ENCODE measurements at regions not wholly inside any gene's neighbourhood (a gene's known extent, or its start where the extent isn't known, plus 50 kb on each side); places are given as distances from the start of the nearest gene placed in this dataset.
"Not testable (repeated sequence)": the region's sequence is repeated elsewhere in the genome, so short reads cannot be mapped to it uniquely, and the experiment has no call there.

DNA sequence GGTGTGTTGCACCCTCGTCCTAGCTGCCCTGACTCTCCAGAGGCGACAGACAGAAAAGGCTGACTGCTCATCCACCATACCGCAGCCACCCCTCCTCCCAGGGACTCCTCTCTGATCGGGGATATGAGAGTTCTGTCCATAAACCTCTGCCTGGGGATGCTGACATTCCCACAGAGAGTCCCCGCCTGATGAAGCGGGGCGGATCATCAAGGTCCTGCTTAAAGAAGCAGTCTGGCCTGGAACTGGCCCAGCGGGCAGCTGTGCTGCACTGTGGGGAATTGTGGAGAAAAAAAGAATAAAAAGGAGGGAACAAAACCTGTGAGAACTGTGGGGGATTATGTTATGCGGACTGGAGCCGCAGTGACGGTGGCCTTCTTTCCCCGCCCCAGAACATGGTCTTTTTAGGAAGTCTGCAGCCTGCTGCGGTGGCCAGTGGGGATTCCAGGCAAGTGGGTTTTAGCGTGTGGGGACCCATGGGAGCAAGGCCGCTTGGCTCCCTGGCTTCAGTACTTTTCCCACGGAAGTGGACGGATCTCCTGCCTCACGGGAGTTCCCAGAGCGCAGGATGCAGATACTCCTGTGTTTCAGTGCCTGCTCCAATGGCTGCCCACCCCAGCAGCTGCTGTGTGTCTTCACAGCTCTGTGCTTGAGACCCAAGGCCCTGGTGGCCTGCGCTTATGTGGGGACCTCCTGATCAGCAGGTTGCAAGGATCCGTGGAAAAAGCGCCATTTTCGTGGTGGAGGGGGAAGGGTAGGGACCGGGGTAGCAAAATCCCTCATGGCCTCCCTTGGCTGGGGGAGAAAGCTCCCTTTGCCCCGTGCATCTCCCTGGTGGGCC lies 1456.2 kb upstream of the SLC10A2 start:
- H3K36me3 Mint-ChIP-seq (ENCODE audit: low read depth) = no peaks in the 10 kb centered on the region
- no peak for DNase-seq
- ChIA-PET CTCF (no interaction called here), POLR2A (no interaction called here)
- H3K27me3 Mint-ChIP-seq (ENCODE audit: low read depth) = no peaks in the 10 kb centered on the region
- ATAC-seq = no peak
- peaks cover 4% of the 10 kb centered on the region for H3K9me3 Mint-ChIP-seq (ENCODE audit: insufficient read depth)
- no peak overlapping the region for H3K4me3 Mint-ChIP-seq
- no peak overlapping the region for H3K27ac Mint-ChIP-seq
- H3K4me1 Mint-ChIP-seq (ENCODE audit: low read depth) = no peaks in the 10 kb centered on the region

DNA sequence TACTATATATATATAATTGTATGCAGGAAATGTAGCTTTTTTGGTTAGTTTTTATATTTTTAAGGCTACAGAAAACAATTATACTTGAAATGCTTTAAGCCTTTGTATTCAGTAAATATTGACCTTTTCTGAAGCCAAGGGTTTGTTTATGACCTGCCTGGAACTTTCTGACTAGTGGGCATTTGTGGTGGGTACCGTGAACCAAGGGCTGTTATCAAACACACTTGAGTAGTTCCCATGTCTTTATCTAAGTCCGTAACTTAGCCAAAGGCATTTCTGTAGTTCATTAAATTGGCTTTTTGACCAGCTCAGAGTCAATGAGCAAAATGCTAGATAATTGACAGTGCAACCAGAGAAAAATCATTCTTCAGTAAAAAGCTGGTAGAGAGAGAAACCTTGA lies 1444.2 kb upstream of the SLC10A2 start:
- ATAC-seq = no peak
- ChIA-PET CTCF (no interaction called here), POLR2A (interaction anchor here (0.6 kb wide), 1 partner anchor 1289 kb away, joined by 3 read pairs; no protein-coding TSS in a partner anchor)
- H3K36me3 Mint-ChIP-seq (ENCODE audit: low read depth) = no peaks in the 10 kb centered on the region
- no peak for DNase-seq
- no peak overlapping the region for H3K27ac Mint-ChIP-seq
- no peaks in the 10 kb centered on the region for H3K27me3 Mint-ChIP-seq (ENCODE audit: low read depth)
- no peaks in the 10 kb centered on the region for H3K4me1 Mint-ChIP-seq (ENCODE audit: low read depth)
- H3K4me3 Mint-ChIP-seq = no peak overlapping the region
- no peaks in the 10 kb centered on the region for H3K9me3 Mint-ChIP-seq (ENCODE audit: insufficient read depth)

DNA sequence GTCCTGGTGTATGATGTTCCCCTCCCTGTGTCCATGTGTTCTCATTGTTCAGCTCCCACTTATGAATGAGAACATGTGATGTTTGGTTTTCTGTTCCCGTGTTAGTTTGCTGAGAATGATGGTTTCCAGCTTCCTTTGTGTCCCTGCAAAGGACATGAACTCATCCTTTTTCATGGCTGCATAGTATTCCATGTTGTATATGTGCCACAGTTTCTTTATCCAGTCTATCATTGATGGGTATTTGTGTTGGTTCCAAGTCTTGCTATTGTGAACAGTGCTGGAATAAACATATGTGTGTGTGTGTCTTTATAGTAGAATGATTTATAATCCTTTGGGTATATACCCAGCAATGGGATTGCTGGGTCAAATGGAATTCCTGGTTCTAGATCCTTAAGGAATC lies 1427.3 kb upstream of the SLC10A2 start:
- H3K27me3 Mint-ChIP-seq (ENCODE audit: low read depth); DNase-seq; H3K4me3 Mint-ChIP-seq; ATAC-seq; H3K9me3 Mint-ChIP-seq (ENCODE audit: insufficient read depth); CTCF ChIA-PET; H3K27ac Mint-ChIP-seq; H3K4me1 Mint-ChIP-seq (ENCODE audit: low read depth); POLR2A ChIA-PET; H3K36me3 Mint-ChIP-seq (ENCODE audit: low read depth): not testable (repeated sequence)

DNA sequence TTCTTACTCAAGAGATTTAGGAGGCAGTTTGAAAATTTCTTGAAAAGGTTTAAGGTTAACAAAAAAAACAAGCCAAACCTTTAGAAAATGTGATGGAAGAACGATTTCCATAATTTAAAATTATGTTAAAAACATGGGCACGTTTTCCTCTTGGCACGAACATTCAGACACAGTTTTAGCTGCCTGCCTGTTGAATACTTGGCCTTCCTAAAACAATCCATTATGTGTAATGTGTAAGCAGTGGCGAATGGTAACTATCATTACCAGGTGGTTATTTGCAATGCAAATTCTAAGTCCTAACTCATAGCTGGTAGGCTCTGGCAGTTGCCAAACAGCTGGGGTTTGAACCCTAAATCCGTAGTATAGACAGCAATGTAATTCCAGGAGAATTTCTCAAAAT lies 1425.7 kb upstream of the SLC10A2 start:
- no peaks in the 10 kb centered on the region for H3K36me3 Mint-ChIP-seq (ENCODE audit: low read depth)
- ATAC-seq (no peak), DNase-seq (no peak)
- H3K9me3 Mint-ChIP-seq (ENCODE audit: insufficient read depth) = no peaks in the 10 kb centered on the region
- H3K27me3 Mint-ChIP-seq (ENCODE audit: low read depth) = no peaks in the 10 kb centered on the region
- H3K4me3 Mint-ChIP-seq = no peak overlapping the region
- no peaks in the 10 kb centered on the region for H3K4me1 Mint-ChIP-seq (ENCODE audit: low read depth)
- POLR2A ChIA-PET = no interaction called here
- no peak overlapping the region for H3K27ac Mint-ChIP-seq
- CTCF ChIA-PET = no interaction called here

DNA sequence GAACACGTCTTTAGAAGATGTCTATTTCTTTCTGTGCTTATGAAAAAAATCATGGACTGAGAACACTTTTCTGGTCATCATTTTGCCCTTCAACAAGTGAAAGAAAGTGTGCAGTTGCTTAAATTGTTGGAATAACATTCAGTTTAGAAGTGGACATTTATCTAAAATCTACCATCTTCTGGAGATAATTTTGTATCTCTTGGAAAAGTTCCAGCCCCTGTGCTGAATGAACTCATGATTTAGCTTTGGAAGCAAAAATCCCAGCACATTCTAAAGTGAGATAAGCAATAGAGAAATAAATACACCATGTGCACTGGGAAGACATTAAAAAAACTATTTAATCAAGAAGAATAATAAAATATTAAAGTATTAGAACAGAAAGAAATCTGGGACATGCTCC lies 1420.8 kb upstream of the SLC10A2 start:
- no peaks in the 10 kb centered on the region for H3K9me3 Mint-ChIP-seq (ENCODE audit: insufficient read depth)
- no peaks in the 10 kb centered on the region for H3K36me3 Mint-ChIP-seq (ENCODE audit: low read depth)
- CTCF ChIA-PET = no interaction called here
- no peak for DNase-seq
- POLR2A ChIA-PET = no interaction called here
- no peaks in the 10 kb centered on the region for H3K27me3 Mint-ChIP-seq (ENCODE audit: low read depth)
- no peak overlapping the region for H3K4me3 Mint-ChIP-seq
- no peaks in the 10 kb centered on the region for H3K4me1 Mint-ChIP-seq (ENCODE audit: low read depth)
- no peak for ATAC-seq
- no peak overlapping the region for H3K27ac Mint-ChIP-seq

DNA sequence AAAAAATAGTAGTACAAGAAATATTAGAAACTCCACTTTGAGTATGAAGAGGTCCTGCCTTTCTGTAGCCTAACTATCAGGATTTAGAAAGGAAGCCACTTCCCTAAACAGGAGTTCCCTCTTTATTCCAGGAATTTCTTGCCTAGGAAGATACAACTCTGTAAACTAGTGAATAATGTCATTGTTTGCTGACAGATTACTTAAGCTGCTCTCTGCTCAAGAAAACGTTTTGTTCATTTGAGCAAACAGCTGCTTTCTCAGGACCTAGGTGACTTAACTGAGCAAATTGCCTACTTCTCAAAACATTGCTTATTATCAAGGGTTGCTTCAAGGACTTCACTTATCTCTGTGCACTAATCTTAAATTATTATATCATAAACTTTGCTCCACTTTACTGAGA lies 1419.4 kb upstream of the SLC10A2 start:
- no peaks in the 10 kb centered on the region for H3K36me3 Mint-ChIP-seq (ENCODE audit: low read depth)
- ATAC-seq (no peak), DNase-seq (no peak)
- no peaks in the 10 kb centered on the region for H3K4me1 Mint-ChIP-seq (ENCODE audit: low read depth)
- no peaks in the 10 kb centered on the region for H3K9me3 Mint-ChIP-seq (ENCODE audit: insufficient read depth)
- H3K27ac Mint-ChIP-seq = no peak overlapping the region
- H3K4me3 Mint-ChIP-seq = no peak overlapping the region
- ChIA-PET POLR2A (no interaction called here), CTCF (no interaction called here)
- no peaks in the 10 kb centered on the region for H3K27me3 Mint-ChIP-seq (ENCODE audit: low read depth)

DNA sequence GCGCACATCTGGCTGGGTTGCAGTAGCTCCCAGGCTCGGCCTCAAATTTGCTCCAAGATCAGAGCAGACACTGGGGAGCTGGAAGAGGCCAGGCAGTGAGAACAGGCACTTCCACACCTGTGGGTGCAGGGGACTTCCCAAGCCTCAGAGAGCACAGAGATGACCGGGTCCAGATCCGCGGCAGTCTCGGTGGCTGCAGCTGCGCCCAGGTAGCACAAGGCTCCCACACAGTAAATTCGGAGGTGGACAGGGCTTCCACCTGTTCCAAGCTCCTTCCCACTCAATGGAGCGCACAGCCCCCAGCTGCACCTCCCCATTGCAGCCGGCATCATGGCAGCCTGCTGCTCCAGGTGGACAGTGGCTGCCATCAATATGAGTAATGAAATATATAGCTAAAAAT lies 1417.4 kb upstream of the SLC10A2 start:
- Mint-ChIP-seq H3K4me3 (no peak overlapping the region), H3K4me1 (ENCODE audit: low read depth) (no peaks in the 10 kb centered on the region), H3K27ac (no peak overlapping the region), H3K27me3 (ENCODE audit: low read depth) (no peaks in the 10 kb centered on the region), H3K36me3 (ENCODE audit: low read depth) (no peaks in the 10 kb centered on the region), H3K9me3 (ENCODE audit: insufficient read depth) (no peaks in the 10 kb centered on the region)
- ATAC-seq (no peak), DNase-seq (no peak)
- POLR2A ChIA-PET = no interaction called here
- CTCF ChIA-PET = no interaction called here

DNA sequence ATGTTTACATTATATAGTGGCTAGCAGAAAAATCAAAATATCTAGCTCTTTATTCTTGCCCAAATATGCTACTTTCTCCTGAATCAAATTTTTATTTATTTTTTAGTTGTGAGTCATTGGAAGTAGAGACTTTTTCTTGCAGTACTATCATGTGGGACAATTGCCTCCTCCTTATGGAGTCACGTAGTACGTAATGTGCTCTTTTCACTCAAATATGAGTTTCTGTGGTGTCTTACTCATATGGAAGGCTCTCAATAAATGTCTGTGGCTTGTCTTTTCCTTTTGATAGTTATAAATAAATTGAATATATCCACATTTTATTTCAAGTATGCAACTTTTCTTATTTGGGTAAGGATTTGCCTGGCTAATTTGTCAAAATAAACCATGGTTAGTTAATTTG lies 1411.0 kb upstream of the SLC10A2 start:
- DNase-seq (no peak), ATAC-seq (no peak)
- H3K36me3 Mint-ChIP-seq (ENCODE audit: low read depth) = no peaks in the 10 kb centered on the region
- H3K4me3 Mint-ChIP-seq = no peak overlapping the region
- ChIA-PET CTCF (no interaction called here), POLR2A (no interaction called here)
- H3K27ac Mint-ChIP-seq = no peak overlapping the region
- H3K9me3 Mint-ChIP-seq (ENCODE audit: insufficient read depth) = peaks cover 6% of the 10 kb centered on the region
- no peaks in the 10 kb centered on the region for H3K4me1 Mint-ChIP-seq (ENCODE audit: low read depth)
- no peaks in the 10 kb centered on the region for H3K27me3 Mint-ChIP-seq (ENCODE audit: low read depth)

DNA sequence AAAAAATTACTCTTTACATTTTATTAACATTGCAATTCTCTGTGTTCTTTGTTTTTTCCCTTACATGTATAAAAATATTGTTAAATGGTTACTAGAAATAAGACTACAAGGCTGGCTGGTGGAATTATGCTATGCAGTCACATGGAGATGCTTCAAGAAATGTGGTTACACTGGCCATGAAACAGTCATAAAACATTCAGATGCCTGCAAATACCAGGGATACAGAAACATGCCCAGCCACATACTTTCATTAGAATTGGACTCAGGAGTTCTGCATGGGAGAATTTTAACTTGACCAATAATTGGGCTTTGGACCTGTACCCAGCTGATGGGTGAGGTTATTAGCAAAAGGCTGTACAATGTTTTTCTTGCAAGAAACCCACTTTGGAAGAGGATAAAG lies 1407.7 kb upstream of the SLC10A2 start:
- Mint-ChIP-seq H3K36me3 (ENCODE audit: low read depth) (no peaks in the 10 kb centered on the region), H3K27me3 (ENCODE audit: low read depth) (no peaks in the 10 kb centered on the region), H3K27ac (no peak overlapping the region), H3K9me3 (ENCODE audit: insufficient read depth) (peaks cover 6% of the 10 kb centered on the region), H3K4me1 (ENCODE audit: low read depth) (no peaks in the 10 kb centered on the region), H3K4me3 (no peak overlapping the region)
- no peak for DNase-seq
- CTCF ChIA-PET = no interaction called here
- POLR2A ChIA-PET = no interaction called here
- ATAC-seq = no peak

DNA sequence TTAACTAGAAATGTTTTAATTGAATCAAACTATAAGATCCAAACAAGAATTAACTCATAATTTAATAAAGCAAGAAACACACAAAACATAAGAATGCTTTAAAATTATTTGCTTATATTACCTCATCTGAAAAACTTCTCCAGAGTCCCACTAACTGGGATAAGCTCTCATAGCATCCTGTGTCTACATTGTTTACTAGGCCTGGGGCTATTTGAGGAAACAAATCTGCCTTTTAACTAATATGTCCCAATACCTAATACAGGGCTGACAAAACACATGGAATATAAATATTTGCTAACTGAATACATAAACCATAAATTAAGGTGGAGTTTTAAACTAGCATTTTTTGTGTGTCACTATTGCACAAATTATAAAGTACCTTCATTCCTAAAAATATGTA lies 1399.8 kb upstream of the SLC10A2 start:
- POLR2A ChIA-PET = no interaction called here
- Mint-ChIP-seq H3K36me3 (ENCODE audit: low read depth) (no peaks in the 10 kb centered on the region), H3K4me3 (no peak overlapping the region), H3K27me3 (ENCODE audit: low read depth) (no peaks in the 10 kb centered on the region), H3K27ac (no peak overlapping the region), H3K9me3 (ENCODE audit: insufficient read depth) (no peaks in the 10 kb centered on the region), H3K4me1 (ENCODE audit: low read depth) (no peaks in the 10 kb centered on the region)
- CTCF ChIA-PET = no interaction called here
- ATAC-seq (no peak), DNase-seq (no peak)

DNA sequence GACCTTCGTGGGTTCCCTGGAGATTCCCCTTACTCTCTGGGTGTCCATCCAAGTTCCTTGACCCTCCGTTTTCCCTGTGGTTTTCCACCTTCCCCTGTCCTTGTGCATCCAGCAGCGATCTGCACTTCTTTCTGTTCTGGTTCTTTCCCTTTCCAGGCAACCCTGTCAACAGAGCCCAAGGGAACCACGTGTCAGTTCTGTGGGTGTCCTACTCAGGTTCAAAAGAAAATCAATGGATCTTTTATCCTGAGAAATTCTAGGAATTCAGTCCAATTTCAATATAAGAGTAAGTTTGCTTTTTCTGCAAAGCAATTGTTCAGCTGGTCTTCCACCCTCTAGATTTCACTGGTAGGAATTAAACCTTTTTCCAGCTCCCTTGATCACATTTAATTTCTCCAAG lies 1394.8 kb upstream of the SLC10A2 start:
- DNase-seq (no peak), ATAC-seq (no peak)
- H3K4me3 Mint-ChIP-seq = no peak overlapping the region
- CTCF ChIA-PET = no interaction called here
- no peaks in the 10 kb centered on the region for H3K9me3 Mint-ChIP-seq (ENCODE audit: insufficient read depth)
- no peaks in the 10 kb centered on the region for H3K36me3 Mint-ChIP-seq (ENCODE audit: low read depth)
- H3K4me1 Mint-ChIP-seq (ENCODE audit: low read depth) = no peaks in the 10 kb centered on the region
- no peaks in the 10 kb centered on the region for H3K27me3 Mint-ChIP-seq (ENCODE audit: low read depth)
- H3K27ac Mint-ChIP-seq = no peak overlapping the region
- POLR2A ChIA-PET = no interaction called here

DNA sequence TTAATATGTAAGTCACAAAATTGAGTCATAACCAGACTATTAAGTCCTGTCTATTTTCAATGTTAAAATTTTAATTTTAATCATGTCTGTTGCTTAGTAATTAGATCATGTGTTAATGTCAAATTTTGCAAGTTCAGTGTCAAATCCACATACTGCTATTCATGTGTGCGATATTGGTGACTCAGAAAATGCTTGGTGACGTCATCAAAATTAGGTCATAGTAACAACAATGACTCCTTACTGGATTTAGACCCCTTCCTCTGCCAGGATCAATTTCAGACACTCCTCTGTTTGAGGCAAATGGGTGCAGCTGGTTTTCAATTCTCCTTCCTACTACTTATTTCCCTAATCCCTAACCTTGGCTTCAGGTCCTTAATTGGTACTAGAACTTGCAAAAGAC lies 1394.3 kb upstream of the SLC10A2 start:
- H3K36me3 Mint-ChIP-seq (ENCODE audit: low read depth) = no peaks in the 10 kb centered on the region
- no peaks in the 10 kb centered on the region for H3K4me1 Mint-ChIP-seq (ENCODE audit: low read depth)
- ChIA-PET CTCF (no interaction called here), POLR2A (no interaction called here)
- no peak for ATAC-seq
- DNase-seq = no peak
- no peak overlapping the region for H3K27ac Mint-ChIP-seq
- no peaks in the 10 kb centered on the region for H3K27me3 Mint-ChIP-seq (ENCODE audit: low read depth)
- no peaks in the 10 kb centered on the region for H3K9me3 Mint-ChIP-seq (ENCODE audit: insufficient read depth)
- no peak overlapping the region for H3K4me3 Mint-ChIP-seq

DNA sequence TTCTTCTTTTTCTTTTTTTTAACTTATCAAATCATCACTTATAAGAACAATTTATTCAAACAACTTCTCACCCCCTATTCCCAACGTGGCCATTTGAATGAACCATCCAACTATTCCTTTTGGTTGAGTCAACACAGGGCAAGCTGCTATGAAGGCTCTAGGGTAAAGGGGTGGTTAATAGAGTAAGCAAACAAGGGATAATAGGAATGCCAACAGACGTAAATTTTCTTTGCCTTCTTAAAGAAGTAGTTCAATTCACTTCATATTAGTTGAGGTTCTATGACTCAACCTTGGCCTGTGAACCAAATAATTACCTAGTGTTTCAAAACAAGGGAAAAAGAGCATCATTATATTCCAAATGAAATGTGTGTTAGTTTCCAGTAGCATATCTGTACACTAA lies 1383.8 kb upstream of the SLC10A2 start:
- H3K27ac Mint-ChIP-seq = no peak overlapping the region
- POLR2A ChIA-PET = no interaction called here
- CTCF ChIA-PET = no interaction called here

More for the DNA sequence above, 1383.8 kb upstream of the SLC10A2 start:
- no peak for DNase-seq
- Mint-ChIP-seq H3K9me3 (ENCODE audit: insufficient read depth) (peaks cover 5% of the 10 kb centered on the region), H3K36me3 (ENCODE audit: low read depth) (no peaks in the 10 kb centered on the region), H3K4me1 (ENCODE audit: low read depth) (no peaks in the 10 kb centered on the region), H3K27me3 (ENCODE audit: low read depth) (no peaks in the 10 kb centered on the region), H3K4me3 (no peak overlapping the region)
- ATAC-seq = no peak
